ENCODE measurements at regions not wholly inside any gene's neighbourhood (a gene's known extent, or its start where the extent isn't known, plus 50 kb on each side); places are given as distances from the start of the nearest gene placed in this dataset.

DNA sequence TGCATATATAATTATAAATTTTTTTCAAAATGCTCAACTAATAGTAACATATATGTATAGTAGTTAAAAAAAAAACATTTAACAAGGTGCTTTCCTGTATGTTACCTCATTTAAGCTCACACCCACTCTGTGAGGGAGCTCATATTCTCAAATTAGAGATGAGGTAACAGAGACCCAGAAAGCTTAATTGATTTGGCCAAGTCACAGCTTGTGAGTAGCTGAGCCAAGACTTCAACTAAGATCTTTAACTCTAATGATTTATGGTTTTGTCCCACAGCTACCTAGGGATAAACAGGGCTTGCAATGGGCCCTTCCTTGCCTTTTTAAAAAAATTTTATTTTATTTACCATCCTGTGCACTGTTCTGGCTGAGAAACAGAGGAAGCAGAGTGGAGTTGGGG, 230.0 kb upstream of the GOLIM4 start:
- H3K9me3 ChIP-seq: no peaks in the 10 kb centered on the region
- no peaks in the 10 kb centered on the region for H3K36me3 ChIP-seq (ENCODE audit: low read depth, missing control alignments)
- no peak overlapping the region for H3K4me3 ChIP-seq
- no peak for TF ChIP-seq POLR2A (IDR thresholded peaks at IDR 0.05)
- H3K27ac ChIP-seq: no peak overlapping the region
- no peaks in the 10 kb centered on the region for H3K27me3 ChIP-seq
- no peak for DNase-seq
- intact Hi-C loops (cut with DNase I; ENCODE audit: low total_unique reads): no loop called here
- no peaks in the 10 kb centered on the region for H3K4me1 ChIP-seq

DNA sequence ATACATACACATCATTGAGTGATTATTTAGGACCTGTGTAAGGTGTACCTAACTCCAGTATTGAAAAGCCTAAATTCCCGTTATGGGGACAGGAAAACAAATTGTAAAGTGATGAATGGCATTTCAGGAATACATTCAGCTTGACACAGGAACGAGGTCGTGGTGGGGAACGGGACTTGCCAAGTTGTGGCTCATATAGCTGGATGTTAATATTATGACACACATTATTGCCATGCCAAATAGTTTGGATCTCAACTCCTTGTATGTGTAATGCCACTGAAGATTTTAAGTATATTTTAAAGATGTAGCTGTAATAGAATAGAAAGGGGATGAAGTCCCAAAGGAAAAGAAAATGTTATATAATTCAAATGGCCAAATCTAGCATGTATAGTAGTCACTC, 227.2 kb upstream of the GOLIM4 start:
- no peaks in the 10 kb centered on the region for H3K4me1 ChIP-seq
- no peak overlapping the region for H3K4me3 ChIP-seq
- no peaks in the 10 kb centered on the region for H3K9me3 ChIP-seq
- H3K36me3 ChIP-seq (ENCODE audit: low read depth, missing control alignments): no peaks in the 10 kb centered on the region
- 85 to 86% methylated on average over 4 of the region's 4 CpGs for WGBS, 2 donors
- TF ChIP-seq, protein P1, sequence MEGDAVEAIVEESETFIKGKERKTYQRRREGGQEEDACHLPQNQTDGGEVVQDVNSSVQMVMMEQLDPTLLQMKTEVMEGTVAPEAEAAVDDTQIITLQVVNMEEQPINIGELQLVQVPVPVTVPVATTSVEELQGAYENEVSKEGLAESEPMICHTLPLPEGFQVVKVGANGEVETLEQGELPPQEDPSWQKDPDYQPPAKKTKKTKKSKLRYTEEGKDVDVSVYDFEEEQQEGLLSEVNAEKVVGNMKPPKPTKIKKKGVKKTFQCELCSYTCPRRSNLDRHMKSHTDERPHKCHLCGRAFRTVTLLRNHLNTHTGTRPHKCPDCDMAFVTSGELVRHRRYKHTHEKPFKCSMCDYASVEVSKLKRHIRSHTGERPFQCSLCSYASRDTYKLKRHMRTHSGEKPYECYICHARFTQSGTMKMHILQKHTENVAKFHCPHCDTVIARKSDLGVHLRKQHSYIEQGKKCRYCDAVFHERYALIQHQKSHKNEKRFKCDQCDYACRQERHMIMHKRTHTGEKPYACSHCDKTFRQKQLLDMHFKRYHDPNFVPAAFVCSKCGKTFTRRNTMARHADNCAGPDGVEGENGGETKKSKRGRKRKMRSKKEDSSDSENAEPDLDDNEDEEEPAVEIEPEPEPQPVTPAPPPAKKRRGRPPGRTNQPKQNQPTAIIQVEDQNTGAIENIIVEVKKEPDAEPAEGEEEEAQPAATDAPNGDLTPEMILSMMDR (IDR thresholded peaks at IDR 0.05): no peak
- no peak for TF ChIP-seq POLR2A (IDR thresholded peaks at IDR 0.05)
- no peak for DNase-seq
- no peak overlapping the region for H3K27ac ChIP-seq
- intact Hi-C loops (cut with DNase I; ENCODE audit: low total_unique reads): no loop called here
- H3K27me3 ChIP-seq: no peaks in the 10 kb centered on the region

DNA sequence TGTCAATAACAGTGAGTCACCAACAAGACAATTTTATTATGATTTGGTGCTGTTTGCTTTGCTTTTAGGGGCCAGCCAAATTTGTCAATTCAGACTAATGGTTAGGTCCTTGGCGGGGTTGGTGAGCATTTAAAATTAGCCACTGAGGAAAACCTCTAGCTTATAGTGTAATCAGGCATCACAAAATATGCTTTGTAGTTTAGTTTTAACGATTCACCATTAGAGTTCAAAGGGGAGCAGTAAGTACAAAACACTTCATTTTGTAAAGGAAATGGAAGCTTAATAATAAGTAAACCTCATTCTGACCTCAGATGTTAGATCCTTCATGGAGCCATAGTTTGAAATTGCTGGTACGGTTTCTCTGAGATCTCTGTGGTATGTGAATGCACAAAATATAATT, 218.4 kb upstream of the GOLIM4 start:
- TF ChIP-seq, protein P1 (IDR thresholded peaks at IDR 0.05): no peak
- TF ChIP-seq POLR2A (IDR thresholded peaks at IDR 0.05): no peak
- no peak for DNase-seq
- intact Hi-C loops (cut with DNase I; ENCODE audit: low total_unique reads): no loop called here
- no peak overlapping the region for H3K4me3 ChIP-seq
- no peaks in the 10 kb centered on the region for H3K4me1 ChIP-seq
- H3K36me3 ChIP-seq (ENCODE audit: low read depth, missing control alignments): no peaks in the 10 kb centered on the region
- 66 to 80% methylated on average over 3 of the region's 3 CpGs for WGBS, 2 donors
- H3K27ac ChIP-seq: no peak overlapping the region
- no peaks in the 10 kb centered on the region for H3K9me3 ChIP-seq
- H3K27me3 ChIP-seq: no peaks in the 10 kb centered on the region

DNA sequence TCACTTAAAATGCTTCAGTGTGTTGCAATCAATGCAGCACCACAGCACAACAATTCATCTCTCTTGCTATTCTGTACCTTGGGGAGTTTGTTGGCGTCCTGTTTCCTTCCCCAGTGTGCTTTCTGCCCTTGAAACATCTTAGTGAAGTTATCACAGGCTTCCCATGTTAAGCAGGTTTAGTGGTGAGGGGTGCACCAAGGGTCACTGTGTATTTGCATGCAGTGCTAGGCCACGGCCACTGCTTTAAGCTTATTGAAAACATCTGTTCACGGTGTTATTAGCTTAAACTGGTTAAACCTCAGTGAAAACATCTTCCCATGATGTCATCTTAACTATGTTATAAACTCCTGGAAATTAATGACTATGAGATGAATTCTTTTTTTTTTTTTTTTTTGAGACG, 217.3 kb upstream of the GOLIM4 start:
- WGBS, 2 donors: 41 to 58% methylated on average over 4 of the region's 4 CpGs

DNA sequence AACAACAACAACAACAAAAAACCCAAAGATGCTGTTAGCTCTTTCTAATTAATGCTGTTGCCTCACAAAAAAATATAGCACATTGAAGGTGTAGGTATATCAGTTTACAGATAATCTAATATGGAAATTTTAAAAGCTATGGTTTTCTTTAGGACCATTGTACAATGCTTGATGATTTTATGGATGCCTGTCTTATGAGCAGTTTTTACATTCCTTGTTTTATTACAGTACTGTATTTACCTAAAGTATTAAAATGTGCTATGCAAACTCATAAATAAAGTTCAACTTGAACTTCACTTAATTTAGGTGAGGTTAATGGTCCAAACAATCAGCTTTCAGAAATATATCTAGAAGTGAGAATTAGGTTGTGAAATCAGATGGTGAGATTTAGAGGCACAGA, 212.2 kb upstream of the GOLIM4 start:
- no peak for DNase-seq
- Histone ChIP-seq H3K4me3 (no peak overlapping the region), H3K9me3 (no peaks in the 10 kb centered on the region), H3K4me1 (no peaks in the 10 kb centered on the region), H3K27me3 (no peaks in the 10 kb centered on the region), H3K27ac (no peak overlapping the region), H3K36me3 (ENCODE audit: low read depth, missing control alignments) (no peaks in the 10 kb centered on the region)
- intact Hi-C loops (cut with DNase I; ENCODE audit: low total_unique reads): no loop called here
- TF ChIP-seq, protein P1 (IDR thresholded peaks at IDR 0.05): no peak
- no peak for TF ChIP-seq POLR2A (IDR thresholded peaks at IDR 0.05)

More for the DNA sequence above, 217.3 kb upstream of the GOLIM4 start:
- TF ChIP-seq, protein P1 (IDR thresholded peaks at IDR 0.05): no peak
- TF ChIP-seq POLR2A (IDR thresholded peaks at IDR 0.05): no peak
- Histone ChIP-seq H3K36me3 (ENCODE audit: low read depth, missing control alignments) (no peaks in the 10 kb centered on the region), H3K4me3 (no peak overlapping the region), H3K27me3 (no peaks in the 10 kb centered on the region), H3K27ac (no peak overlapping the region), H3K9me3 (no peaks in the 10 kb centered on the region), H3K4me1 (no peaks in the 10 kb centered on the region)
- no peak for DNase-seq
- intact Hi-C loops (cut with DNase I; ENCODE audit: low total_unique reads): no loop called here

Measured in testis (tissue), 2 donors.